ENCODE measurements at regions not wholly inside any gene's neighbourhood (a gene's known extent, or its start where the extent isn't known, plus 50 kb on each side); places are given as distances from the start of the nearest gene placed in this dataset.

- TF ChIP-seq CTCF (IDR thresholded peaks at IDR 0.05) (no peak), ZFX (IDR thresholded peaks at IDR 0.05; ENCODE audit: borderline replicate concordance) (no peak)
Measured at GRCh38 chr22:47495110-47495509, 732.7 kb downstream of the TBC1D22A start.
